Posterior vena cava (tissue), 2 donors: ENCODE measurements at regions not wholly inside any gene's neighbourhood (a gene's known extent, or its start where the extent isn't known, plus 50 kb on each side); places are given as distances from the start of the nearest gene placed in this dataset.

Experiments
- DNase-seq: peaks from one replicate; pipeline ENCODE4 v3.0.0-alpha.2; 2020; ENCODE audit warnings: low spot score
- intact Hi-C, 2 donors: fragments of 100-400 bp; cut with DNase I; formaldehyde crosslinking; loops; one replicate each; pipeline versions ENCODE4 v1.14.1 to v1.14.2; 2022 to 2023
- donor health status: DM: yes; HTN: yes; CAD: no.
- donor health status: DM: yes; HTN: yes; CAD: no.

DNA sequence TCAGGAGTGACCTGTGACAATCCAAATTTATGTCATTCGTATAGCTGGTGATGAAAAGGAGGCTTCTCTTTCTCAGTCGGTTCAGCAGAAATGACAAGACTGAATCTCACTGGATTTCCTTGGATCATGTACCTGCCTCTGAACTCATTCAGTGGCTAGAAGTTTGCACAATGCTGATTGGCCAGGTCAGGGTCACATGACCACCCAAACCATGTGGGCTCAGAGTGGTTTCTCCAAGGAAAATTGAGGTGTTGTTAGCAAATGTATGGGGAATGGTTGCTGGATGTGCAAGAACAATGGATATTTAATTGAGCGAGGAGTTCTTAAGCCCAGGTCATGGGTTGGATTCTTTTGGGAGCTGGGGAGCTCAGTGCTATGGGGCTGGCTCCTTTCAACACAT lies 227.5 kb downstream of the AACS start:
- intact Hi-C loops: no loop called here
- no peak for DNase-seq

- intact Hi-C loops: no loop called here
- DNase-seq: no peak
Measured at GRCh38 chr12:125295550-125295949, 230.3 kb downstream of the AACS start.

- DNase-seq: no peak
- intact Hi-C loops: no loop called here
Measured at GRCh38 chr12:125296701-125297100, 231.5 kb downstream of the AACS start.

DNA sequence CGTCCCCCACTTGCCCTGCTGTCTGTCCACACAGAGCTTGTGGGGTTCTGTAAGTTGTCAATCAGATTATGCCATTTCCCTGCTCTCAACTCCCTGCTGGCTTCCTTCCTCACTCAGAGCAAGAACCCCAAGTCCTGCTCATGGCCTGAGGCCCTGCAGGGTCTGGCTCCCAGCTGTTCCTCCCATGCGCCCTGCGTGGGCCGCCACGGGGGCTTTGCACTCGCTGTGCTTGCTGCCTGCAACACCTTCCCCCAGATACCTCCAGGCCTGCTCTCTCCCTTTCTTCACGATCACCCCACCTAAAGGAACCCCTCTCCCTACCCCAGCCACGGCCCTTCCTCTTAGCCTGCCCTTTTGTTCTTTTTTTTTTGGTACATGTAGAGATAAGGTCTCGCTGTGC lies 234.6 kb downstream of the AACS start:
- DNase-seq: no peak
- intact Hi-C loops: no loop called here

DNA sequence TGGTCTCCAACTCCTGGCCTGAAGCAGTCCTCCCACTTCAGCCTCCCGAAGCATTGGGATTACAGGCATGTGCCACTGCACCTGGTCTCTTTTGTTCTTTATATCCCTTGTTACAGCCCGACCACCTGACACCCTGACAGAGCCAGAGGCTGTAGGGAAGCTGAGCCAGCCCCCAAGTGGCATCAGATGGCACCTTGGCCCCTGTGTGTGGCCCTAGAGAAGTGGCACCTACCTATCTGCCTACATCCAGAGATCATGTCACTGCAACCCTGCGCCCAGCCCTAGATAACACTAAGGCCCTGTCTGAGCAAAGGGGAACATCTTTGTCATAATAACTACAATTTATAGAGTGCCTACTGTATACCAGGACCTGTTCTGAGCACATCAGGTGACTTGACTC lies 235.0 kb downstream of the AACS start:
- DNase-seq: no peak

DNA sequence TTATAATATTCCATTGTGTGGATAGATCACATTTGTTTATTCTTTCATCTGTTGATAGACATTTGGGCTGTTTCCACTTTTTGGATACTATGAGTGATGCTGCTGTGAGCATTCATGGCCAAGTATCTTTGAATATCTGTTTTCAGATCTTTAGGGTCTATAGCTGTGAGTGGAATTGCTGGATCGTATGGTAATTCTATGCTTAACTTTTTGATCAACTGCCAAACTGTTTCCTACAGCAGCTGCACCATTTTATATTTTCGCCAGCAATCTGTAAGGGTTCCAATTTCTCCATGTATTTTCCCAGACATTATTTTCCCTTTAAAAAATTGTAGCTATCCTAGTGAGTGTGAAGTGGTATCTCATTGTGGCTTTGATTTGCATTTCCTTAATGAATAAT lies 238.1 kb downstream of the AACS start:
- intact Hi-C loops: no loop called here
- DNase-seq: no peak

More for the DNA sequence above, 235.0 kb downstream of the AACS start:
- intact Hi-C loops: no loop called here

DNA sequence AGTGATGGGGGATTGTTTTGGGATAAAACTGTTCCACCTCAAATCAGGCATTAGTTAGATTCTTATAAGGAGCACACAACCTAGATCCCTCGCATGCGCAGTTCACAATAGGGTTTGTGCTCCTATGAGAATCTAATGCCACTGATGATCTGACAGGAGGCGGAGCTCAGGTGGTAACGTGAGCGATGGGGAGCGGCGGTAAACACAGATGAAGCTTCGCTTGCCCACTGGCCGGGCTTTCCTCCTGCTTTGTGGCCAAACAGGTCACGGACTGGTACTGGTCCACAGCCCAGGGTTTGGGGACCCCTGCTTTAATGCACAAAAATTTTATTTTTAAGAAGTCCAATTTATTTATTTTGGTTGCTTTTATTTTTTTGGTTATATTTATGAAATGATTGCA lies 238.8 kb downstream of the AACS start:
- intact Hi-C loops: no loop called here
- peak; percentile 64 for DNase-seq

- DNase-seq: no peak
- intact Hi-C loops: no loop called here
Measured at GRCh38 chr12:125305231-125305630, 240.0 kb downstream of the AACS start.

DNA sequence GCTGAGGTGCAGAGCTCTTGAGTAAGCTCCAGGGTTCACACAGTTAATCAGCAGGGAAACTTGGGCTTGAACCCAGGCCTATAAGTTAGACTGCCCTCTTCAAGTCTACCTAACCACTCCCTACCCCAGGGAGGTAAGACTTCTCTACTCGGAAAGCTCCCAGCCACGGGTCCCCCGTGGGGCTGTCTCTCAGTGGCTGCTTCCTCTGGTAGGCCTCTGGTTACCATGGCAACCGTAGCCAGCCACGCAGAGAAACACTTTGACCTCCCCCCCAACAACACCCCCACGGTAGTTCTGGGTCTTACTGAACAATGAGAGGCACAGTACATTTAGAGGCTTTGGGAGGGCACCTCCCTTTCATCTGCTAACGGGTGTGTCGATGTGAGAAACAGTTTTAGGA lies 245.2 kb downstream of the AACS start:
- DNase-seq: no peak
- intact Hi-C loops: no loop called here

DNA sequence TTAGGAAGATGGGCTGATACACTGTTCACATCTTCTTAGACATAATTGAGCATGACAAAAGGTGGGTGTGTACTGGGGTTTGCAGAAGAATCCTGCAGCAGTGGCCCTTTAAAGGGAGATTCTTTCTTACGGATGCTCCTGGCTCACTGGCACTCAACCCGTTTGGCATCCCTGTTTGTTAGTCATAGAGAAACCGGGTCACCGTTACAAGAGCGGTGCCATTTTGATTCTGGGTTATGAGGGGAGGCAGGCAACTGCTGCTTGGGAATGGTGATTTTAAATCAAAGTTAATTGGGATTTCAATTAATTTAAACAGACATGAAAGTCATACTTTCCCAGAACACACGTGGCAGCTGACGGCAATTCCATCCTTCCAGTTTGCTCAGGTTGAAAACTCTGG lies 245.8 kb downstream of the AACS start:
- intact Hi-C loops: no loop called here
- DNase-seq: no peak

DNA sequence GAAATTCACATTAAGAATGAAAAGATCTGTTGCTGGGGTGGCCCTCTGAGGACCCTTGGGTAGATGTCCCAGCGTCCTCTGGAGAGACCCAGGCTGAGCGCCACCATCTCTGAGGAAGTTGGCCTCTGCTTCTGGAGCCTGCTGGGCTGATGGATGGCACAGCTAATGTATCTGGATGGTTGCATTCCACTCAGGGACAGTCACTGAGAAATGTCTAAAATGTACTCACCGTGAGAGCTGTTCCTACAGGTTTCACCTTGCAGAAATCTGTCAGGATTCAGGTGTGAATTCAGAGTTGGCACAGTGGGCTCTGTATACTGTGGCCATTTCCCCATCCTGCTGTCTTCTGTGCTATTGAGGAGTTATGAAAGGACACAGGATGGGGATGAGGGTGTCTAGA lies 247.2 kb downstream of the AACS start:
- DNase-seq: no peak

GRCh38 chr12:125314051-125314755 lies 249.0 kb downstream of the AACS start:
- no peak for DNase-seq
- intact Hi-C loops: no loop called here

More for the DNA sequence above, 247.2 kb downstream of the AACS start:
- intact Hi-C loops: no loop called here

DNA sequence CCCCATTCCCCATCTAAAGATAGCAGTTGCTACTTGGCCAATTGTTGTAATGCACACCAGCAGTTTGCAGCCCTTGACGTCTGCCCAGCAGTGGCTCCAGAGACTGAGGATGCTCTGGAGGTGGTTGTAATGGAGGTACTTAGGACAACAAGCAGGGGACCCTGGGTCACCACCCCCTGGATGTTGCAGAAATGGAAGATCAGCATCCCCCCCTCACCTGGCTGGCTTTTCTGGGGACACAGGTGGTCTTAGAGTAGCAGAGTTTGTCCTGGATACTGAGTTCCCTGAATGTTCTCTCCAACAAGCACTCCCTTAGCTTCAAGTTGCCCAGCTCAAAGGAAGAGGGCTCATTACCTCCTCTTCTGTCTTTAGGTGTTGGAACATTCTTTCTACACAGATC lies 250.5 kb downstream of the AACS start:
- DNase-seq: no peak
- intact Hi-C loops: no loop called here

GRCh38 chr12:125320177-125320576 lies 254.9 kb downstream of the AACS start:
- intact Hi-C loops: no loop called here
- DNase-seq: no peak

- intact Hi-C loops: no loop called here
- DNase-seq: no peak
Measured at GRCh38 chr12:125324861-125325490, 259.7 kb downstream of the AACS start.

DNA sequence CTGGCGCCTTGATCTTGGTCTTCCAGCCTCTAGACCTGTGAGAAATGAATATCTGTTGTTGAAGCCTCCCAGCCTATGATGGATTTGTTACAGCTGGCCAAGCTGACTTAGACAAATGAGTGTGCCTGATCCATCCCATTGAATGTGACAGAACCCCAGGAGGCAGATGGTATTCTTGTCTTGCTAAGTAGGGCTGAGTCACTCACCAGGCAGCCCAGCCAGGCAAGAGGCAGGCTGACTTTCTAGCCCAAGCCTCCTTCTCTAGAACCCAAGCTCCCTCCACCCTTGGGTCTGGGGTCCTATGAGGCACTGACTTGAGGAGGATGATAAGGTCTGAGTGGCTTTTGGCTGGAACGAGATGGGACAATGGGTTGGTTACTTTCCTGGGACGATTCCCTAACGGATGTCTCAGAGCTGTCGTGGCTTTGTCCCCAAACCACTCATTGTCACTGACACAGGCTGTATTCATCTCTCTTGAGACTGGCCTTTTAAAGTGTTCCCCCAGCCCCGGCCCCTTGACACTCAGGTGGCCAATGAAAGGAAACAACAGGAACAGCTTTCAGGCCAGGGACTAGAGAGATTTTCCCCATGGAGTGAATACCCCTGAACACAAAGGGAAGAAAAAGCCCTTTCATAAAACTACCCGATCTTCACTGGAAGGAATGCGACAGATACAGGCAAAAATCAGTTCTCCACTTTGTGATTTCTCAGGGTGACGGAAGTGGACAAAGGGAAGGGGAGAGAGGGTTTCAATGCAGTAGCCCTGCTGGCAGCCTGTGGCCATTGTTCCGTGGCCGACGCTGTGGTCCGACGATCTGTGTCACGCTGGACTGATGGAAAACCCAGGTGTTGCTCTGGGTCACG lies 264.2 kb downstream of the AACS start:
- intact Hi-C loops: no loop called here
- DNase-seq: no peak

DNA sequence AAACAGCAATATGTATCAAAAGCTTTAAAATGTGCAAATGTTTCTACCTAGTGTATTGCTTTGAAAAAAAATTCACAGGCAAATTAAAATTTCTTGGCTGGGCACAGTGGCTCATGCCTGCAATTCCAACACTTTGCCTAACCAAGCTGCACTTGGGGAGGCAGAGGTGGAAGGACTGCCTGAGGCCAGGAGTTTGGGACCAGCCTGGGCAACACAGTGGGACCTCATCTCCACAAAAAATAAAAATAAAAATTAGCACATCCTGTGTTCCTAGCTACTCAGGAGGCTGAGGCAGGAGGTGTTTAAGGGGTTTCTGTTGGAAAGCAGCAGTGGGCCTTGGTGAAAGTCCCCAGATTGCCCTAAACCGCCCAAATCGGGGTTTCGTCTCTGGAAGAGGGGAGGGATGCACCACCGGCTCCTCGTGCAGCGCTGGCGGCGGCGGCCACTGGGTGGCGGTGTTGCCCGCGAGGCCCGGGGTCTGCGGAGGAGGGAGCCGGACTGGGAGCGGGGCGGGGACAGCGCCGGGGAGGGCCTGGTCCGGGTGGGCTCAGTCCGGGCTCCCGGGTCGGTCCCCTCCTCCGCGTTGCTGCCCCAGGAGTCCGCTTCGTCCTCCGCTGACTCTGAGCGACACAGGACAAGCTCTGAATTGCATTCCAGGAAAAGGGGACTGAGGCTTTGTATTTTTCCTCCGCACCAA lies 265.6 kb downstream of the AACS start:
- intact Hi-C loops: no loop called here
- DNase-seq: peak; percentile 85

DNA sequence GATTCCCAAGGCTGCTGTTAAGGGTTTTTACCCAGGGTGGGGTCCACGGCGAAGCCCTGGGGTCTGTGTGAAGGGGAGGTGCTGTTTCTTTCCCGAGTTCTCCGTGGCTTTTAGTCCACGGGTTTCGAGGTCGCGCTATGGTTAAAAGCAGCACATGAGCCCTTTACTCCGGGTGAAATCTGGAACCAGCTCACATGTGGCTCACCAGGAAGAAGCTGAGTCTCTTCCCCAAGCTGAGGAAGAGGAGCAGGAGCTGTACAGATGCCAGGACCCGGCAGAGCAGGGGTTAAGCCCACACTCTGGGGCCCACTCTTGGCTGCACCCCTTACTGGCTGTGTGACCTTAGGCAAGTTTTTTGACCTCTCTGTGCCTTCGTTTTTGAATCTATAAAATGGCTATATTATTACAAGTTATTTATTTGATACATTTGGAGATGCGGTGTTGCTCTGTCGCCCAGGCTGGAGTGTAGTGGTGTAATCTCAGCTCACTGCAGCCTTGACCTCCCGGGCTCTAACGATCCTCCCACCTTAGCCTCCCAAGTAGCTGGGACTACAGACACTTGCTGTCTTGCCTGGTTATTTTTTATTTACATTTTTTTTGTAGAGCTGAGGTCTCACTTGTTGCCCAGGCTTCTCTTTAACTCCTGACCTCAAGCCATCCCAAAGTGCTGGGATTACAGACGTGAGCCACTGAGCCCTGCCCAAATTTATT lies 266.3 kb downstream of the AACS start:
- intact Hi-C loops: no loop called here

DNA sequence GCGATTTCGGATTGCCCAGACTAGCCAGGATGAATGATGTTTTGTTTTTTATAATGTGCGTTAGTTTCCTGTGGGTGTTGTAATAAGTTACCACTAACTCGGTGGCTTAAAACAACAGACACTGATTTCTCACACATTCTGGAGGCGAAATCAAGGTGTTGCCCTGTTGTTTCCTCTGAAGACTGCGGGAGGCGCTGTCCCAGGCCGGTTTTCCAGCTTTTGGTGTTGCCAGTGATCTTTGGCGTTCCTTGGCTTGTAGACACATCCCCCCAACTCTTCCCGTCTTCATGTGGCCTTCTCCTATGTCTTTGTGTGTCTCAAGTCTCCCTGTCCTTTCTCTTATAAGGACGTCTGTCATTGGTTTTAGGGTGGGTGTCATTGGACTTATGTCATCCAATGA lies 267.7 kb downstream of the AACS start:
- intact Hi-C loops: no loop called here

More for the DNA sequence above, 266.3 kb downstream of the AACS start:
- no peak for DNase-seq

More for the DNA sequence above, 267.7 kb downstream of the AACS start:
- no peak for DNase-seq
